Testis (tissue), 2 donors: ENCODE measurements at regions not wholly inside any gene's neighbourhood (a gene's known extent, or its start where the extent isn't known, plus 50 kb on each side); places are given as distances from the start of the nearest gene placed in this dataset.

Source experiments
- CTCF ChIP-seq, 3 experiments: fragments of 450-650 bp in 2 of 3; fragments of 200-600 bp in 1 of 3; sonication (generic) in 1 of 3; IDR thresholded peaks; one replicate each; pipeline ENCODE4 v1.5.1; 2016 to 2019; ENCODE audit warnings: antibody characterized with exemption in 3 of 3, mild to moderate bottlenecking in 2 of 3, moderate library complexity in 1 of 3
- POLR2A ChIP-seq: fragments of 450-650 bp; IDR thresholded peaks from one replicate; pipeline ENCODE4 v1.6.1; 2017; ENCODE audit warnings: antibody characterized with exemption, mild to moderate bottlenecking, moderate library complexity

DNA sequence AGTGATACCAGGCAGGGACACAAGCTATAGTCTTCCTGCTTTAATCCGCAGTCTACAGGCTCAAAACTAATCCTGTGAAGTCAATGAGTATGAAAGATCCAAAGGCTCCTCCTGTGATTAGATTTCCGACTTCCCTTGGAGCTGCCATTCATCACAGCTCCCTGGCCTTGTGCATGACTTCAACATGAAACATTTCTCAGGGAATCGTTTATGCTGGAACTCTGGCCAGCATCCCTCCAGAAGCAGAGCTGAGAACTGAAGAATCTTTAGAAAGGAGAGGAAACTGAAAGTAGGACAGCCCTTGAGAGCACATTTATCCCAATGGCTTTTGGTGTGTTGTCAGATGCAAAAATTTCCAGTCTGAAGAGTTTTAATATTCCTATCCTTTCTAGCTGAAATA lies 84.3 kb upstream of the SESTD1 start:
- TF ChIP-seq POLR2A: no peak
- TF ChIP-seq CTCF (IDR thresholded peaks at IDR 0.05): no peak
